ENCODE measurements at regions not wholly inside any gene's neighbourhood (a gene's known extent, or its start where the extent isn't known, plus 50 kb on each side); places are given as distances from the start of the nearest gene placed in this dataset.
A peak's percentile ranks its signal among the peaks of the same experiment; 100 is the strongest.

- H3K4me3 ChIP-seq: no peak overlapping the region
- intact Hi-C loops (cut with DNase I): no loop called here
- H3K4me1 ChIP-seq: peaks cover 8 to 19% (median 14%) of the 10 kb centered on the region in 4 donors
- TF ChIP-seq CTCF (IDR thresholded peaks at IDR 0.05) (no peak), POLR2AphosphoS5 (IDR thresholded peaks at IDR 0.05) (no peak), POLR2A (IDR thresholded peaks at IDR 0.05; ENCODE audit: low read depth) (no peak), EP300 (IDR thresholded peaks at IDR 0.05) (no peak)
- DNase-seq (ENCODE audit: extremely low spot score): no peak
- H3K27ac ChIP-seq (replicated peaks in 1 of 4): no peak overlapping the region
- no peaks in the 10 kb centered on the region for H3K9me3 ChIP-seq
- no peaks in the 10 kb centered on the region for H3K27me3 ChIP-seq
- no peaks in the 10 kb centered on the region for H3K36me3 ChIP-seq
- 58% methylated on average over 5 of the region's 5 CpGs for WGBS
Measured at GRCh38 chr11:35061516-35062440, 77.2 kb upstream of the CD44 start.

GRCh38 chr11:35063488-35063931 is 75.5 kb upstream of the CD44 start:
- no peak overlapping the region for H3K27ac ChIP-seq (replicated peaks in 1 of 4)
- H3K36me3 ChIP-seq: no peaks in the 10 kb centered on the region
- intact Hi-C loops (cut with DNase I): no loop called here
- H3K4me1 ChIP-seq: peaks cover 8 to 19% (median 14%) of the 10 kb centered on the region in 4 donors
- DNase-seq (ENCODE audit: extremely low spot score): no peak
- no peaks in the 10 kb centered on the region for H3K9me3 ChIP-seq
- no peak overlapping the region for H3K4me3 ChIP-seq
- WGBS: 89% methylated on average over 6 of the region's 6 CpGs
- H3K27me3 ChIP-seq: no peaks in the 10 kb centered on the region
- TF ChIP-seq CTCF (IDR thresholded peaks at IDR 0.05): no peak
- no peak for TF ChIP-seq POLR2A (IDR thresholded peaks at IDR 0.05; ENCODE audit: low read depth)
- no peak for TF ChIP-seq POLR2AphosphoS5 (IDR thresholded peaks at IDR 0.05)
- no peak for TF ChIP-seq EP300 (IDR thresholded peaks at IDR 0.05)

- 80% methylated on average over 8 of the region's 8 CpGs for WGBS
- TF ChIP-seq POLR2A (IDR thresholded peaks at IDR 0.05; ENCODE audit: low read depth): no peak
- no peak for TF ChIP-seq POLR2AphosphoS5 (IDR thresholded peaks at IDR 0.05)
- TF ChIP-seq CTCF (IDR thresholded peaks at IDR 0.05): no peak
- TF ChIP-seq EP300 (IDR thresholded peaks at IDR 0.05): no peak
- Histone ChIP-seq H3K9me3 (no peaks in the 10 kb centered on the region), H3K27ac (replicated peaks in 1 of 4) (no peak overlapping the region), H3K4me3 (no peak overlapping the region), H3K36me3 (no peaks in the 10 kb centered on the region), H3K27me3 (no peaks in the 10 kb centered on the region), H3K4me1 (peaks cover 8 to 19% (median 14%) of the 10 kb centered on the region in 4 donors)
- no peak for DNase-seq (ENCODE audit: extremely low spot score)
- intact Hi-C loops (cut with DNase I): no loop called here
Measured at GRCh38 chr11:35064114-35064800, 74.7 kb upstream of the CD44 start.

GRCh38 chr11:35065566-35065965 is 73.4 kb upstream of the CD44 start:
- H3K4me1 ChIP-seq: peaks cover 8 to 19% (median 14%) of the 10 kb centered on the region in 4 donors
- WGBS: 39% methylated on average over 3 of the region's 3 CpGs
- H3K4me3 ChIP-seq: no peak overlapping the region
- no peaks in the 10 kb centered on the region for H3K36me3 ChIP-seq
- DNase-seq (ENCODE audit: extremely low spot score): no peak
- peak overlapping the region in 2 of 4 donors; percentile 42 to 51 for H3K27ac ChIP-seq (replicated peaks in 1 of 4)
- H3K27me3 ChIP-seq: no peaks in the 10 kb centered on the region
- intact Hi-C loops (cut with DNase I): no loop called here
- peaks cover 0 to 7% (median 0%) of the 10 kb centered on the region in 4 donors for H3K9me3 ChIP-seq
- TF ChIP-seq EP300 (IDR thresholded peaks at IDR 0.05) (no peak), POLR2A (IDR thresholded peaks at IDR 0.05; ENCODE audit: low read depth) (no peak), CTCF (IDR thresholded peaks at IDR 0.05) (no peak), POLR2AphosphoS5 (IDR thresholded peaks at IDR 0.05) (peak in 1 of 2 donors; percentile 18)

All from esophagus muscularis mucosa (tissue), 4 donors.